GM19395 (cell line): ENCODE measurements at regions not wholly inside any gene's neighbourhood (a gene's known extent, or its start where the extent isn't known, plus 50 kb on each side); places are given as distances from the start of the nearest gene placed in this dataset.

Experiments used
- ATAC-seq: cut with Tn5 transposase; IDR thresholded peaks from one replicate; pipeline ENCODE4 v1.9.1; 2021; ENCODE audit warnings: mild to moderate bottlenecking, moderate library complexity; ENCODE audit not compliant: unreplicated experiment

DNA sequence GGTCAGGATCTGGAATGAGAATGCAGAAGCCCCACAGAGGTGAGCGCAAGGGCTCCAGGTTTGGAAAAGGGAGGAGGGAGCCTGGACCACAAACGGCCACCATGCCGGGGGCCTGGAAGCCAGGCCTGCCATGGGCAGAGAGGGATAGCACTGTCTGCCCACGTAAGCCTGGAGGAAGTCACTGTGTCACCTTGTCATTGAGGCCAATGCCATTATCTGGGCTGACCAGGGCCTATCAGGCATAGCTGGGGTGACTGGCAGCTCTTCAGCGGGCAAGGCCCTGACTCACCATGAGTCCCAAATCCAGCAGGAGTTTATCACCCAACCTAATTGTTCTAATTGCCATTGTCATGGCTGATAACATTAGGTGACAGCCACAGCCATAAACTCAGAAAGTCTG lies 84.6 kb downstream of the MATN1 start:
- ATAC-seq: no peak

GRCh38 chr1:30638086-30638485 lies 85.3 kb downstream of the MATN1 start:
- ATAC-seq: no peak

GRCh38 chr1:30637183-30637980 lies 86.0 kb downstream of the MATN1 start:
- ATAC-seq: no peak

DNA sequence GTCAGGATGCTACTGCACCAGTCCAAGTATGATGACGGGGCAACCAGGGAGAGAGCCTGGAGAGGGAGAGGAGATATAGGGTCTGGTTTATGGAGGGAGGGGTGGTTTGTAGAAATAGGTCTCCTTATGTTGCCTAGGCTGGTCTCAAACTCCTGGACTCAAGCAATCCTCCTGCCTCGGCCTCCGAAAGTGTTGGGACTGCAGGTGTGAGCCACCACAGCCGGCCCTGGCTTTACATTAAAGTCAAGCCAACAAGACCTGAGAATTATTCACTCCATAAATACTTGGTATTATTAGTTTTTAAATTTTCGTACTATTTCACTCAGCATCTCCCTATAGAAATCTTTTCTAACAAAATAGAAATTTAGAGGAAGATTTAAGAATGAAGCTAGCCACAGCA lies 86.8 kb downstream of the MATN1 start:
- ATAC-seq: no peak

DNA sequence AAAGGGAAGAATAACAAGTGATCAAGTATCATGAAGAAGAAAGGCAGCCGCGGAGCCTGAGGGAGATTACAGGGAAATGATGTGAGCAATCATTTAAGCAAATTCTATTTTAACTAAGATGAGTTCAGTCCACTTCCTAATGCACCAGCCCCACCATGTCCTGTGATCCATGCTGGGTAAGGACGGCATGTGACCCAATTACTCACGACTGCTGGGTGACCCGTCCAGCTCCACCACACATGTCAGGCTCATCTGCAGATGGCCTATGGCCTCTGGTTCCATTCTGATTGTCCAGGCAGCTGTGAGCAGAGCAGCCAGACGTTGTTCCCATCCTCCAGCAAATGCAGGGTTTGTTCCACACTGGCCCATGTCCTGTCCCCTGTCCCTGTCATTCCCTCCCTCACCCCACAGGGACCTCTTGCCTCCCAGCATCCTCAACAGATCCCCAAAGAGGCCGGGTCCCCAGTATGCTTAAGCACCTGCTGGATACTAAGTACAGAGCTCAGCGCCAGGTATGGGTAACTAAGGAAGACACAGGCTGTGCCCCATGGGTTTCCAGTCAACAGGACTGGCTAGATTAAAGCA lies 87.9 kb downstream of the MATN1 start:
- ATAC-seq: no peak

DNA sequence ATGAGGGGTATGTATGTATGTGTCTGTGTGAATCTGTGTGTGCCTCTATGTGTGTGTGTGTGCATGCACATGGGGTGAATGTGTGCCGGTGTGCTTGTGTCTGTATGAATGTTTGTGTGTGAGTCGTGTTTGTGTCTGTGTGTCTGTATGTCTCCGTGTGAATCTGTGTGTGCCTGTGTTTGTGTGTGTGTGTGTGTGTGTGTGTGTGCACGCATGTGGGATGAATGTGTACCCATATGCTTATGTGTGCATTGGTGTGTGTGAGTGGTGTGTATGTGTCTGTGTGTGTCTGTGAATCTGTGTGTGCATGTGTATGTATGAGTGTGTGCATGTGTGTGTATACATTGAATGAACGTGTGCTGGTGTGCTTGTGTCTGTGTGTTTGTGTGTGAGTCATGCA lies 88.9 kb downstream of the MATN1 start:
- no peak for ATAC-seq

DNA sequence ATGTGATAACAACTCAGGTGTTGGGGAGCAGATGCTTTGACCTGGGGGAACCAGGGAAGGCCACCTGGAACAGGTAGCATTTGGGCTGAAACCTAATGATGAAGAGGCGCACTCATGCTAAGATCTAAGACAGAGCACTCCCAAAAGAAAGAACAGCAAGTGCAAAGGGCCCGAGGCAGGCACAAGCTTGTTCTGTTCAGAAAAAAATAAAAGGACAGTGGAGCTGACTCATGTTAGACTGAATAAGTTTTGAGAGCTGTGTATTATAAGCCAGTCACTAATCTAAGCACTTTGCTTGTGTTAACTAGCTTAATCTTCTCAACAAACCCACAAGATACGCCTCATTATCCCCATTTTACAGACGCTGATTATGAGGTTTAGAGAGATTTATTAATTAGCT lies 90.1 kb downstream of the MATN1 start:
- no peak for ATAC-seq

DNA sequence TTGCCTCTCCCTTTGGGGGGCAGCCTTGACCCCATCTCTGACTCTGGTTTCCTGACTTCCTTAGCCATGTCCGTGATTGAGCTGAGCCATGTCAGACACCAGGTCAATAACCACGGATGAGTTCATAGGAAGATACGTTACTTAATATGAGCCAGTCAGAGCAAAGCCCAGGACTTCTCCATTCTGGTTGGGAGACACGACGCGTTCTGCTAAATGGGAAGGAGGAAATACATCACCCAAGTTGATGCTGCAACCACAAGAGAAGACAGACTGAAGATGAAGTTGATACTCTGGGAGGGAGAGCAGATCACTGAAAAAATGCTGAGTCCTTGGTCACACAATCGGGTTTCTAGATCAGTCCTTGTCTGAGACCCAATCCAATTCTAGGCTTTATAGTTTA lies 90.9 kb downstream of the MATN1 start:
- ATAC-seq: no peak

DNA sequence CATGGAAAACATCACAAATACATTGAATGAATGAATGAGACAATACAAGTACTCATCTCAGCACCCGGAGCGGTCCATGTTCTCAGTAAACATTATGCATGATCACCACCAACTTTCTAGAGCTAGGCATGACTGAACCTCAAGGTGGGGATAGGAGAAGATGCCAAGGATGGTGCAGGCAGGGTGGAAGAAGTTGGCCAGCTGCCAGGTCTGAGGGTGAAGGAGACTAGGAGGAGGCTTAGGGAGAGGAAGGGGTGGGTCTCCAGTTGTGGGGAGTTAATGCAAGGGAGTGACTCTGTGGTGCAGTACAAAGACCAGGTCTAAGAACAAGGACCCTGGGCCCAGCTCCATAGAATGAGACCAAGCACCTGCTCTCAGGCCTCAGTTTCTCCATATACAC lies 91.7 kb downstream of the MATN1 start:
- no peak for ATAC-seq

DNA sequence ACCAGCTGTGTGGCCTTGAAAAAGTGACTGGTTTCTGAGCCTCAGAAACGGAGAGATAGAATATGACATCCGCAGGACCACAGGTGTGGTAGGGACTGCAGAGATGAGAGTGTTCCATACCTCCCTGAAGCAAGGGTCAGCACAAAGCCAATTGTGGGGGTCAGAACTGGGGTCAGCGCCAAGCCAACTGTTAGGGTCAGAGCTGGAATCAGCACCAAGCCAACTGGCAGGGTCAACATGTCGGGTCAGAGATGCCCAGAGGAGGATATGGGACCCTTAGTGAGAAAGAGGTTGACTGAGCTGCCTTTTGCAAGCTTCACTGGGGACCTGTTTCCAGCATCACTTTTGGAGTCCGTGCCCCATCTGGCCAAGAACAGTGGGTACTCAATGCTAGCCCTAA lies 93.9 kb downstream of the MATN1 start:
- ATAC-seq: no peak

- ATAC-seq: no peak
These were observed 95.4 kb downstream of the MATN1 start for GRCh38 chr1:30627994-30628393.

- ATAC-seq: no peak
These were observed 96.2 kb downstream of the MATN1 start for GRCh38 chr1:30627206-30627605.

DNA sequence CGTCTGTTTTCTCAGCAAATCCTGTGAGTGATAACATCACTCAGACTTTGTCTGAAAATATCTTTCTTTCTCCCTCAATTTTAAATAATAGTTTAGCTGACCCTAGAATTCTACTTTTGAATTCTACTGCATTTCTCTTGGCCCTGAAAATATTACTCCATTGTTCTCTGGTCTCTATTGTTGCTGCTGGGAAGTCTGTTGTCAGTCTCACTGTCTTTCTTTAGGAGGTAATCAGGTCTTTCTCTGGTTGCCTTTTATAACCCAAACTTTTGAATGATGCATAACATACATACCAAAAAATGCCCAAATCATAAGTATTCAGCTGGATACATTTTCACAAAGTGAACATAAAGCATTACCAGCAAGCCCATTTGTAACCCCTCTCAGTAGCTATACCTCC lies 100.0 kb downstream of the MATN1 start:
- ATAC-seq: no peak

DNA sequence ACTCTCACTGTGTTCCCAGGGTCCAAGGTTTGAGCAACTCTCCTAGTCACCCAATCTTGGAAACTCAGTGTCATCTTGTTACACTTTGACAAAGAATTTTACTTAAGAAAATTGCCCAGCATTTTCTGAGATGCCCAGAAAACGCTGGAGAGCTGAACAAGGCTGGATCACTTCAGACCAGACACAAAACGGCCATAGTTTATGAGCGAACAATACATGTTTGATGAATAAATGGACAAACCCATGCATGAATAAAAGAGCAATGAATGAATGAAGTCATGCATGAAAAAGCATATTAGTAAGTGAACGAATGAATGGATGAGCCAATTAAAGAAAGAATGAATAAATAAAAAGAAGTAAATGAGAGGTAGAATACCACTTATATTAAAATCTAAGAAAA lies 103.8 kb downstream of the MATN1 start:
- no peak for ATAC-seq

- no peak for ATAC-seq
These were observed 105.0 kb downstream of the MATN1 start for GRCh38 chr1:30618335-30618747.

GRCh38 chr1:30616759-30617158 lies 106.6 kb downstream of the MATN1 start:
- ATAC-seq: no peak

- no peak for ATAC-seq
These were observed 107.4 kb downstream of the MATN1 start for GRCh38 chr1:30615816-30616590.

DNA sequence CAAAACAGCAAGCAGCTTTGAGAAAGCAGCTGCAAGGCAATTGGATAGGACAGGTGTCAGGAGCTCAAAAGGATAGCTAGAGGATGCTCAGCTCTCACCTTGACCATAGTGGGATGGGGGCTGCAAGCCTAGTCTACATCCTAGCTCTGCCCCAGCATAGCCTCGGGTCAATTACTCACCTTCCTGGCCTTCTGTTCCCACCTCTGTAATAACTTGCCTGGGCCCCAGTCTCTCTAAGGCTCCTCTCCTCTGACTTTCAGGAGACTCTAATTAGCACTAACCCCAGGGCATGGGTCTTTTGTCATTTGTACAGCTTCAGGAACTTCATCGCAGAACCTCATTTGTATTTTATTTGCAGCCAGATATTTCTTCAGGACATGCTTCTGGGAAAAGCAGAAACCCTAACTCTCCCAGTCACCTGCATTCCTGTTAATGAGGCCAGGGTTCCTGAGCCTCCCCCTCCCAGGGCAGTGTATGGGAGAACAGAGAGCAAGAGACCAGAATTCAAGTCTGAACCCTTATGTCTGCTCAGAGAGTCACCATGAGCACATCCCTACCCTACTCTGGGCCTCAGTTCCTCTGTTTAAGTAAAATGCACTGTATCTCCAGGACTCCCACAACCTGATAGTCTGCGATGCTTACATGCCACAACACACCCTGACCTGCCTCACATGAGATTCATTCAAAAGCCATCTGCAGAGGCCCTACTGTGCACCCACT lies 108.1 kb downstream of the MATN1 start:
- no peak for ATAC-seq

DNA sequence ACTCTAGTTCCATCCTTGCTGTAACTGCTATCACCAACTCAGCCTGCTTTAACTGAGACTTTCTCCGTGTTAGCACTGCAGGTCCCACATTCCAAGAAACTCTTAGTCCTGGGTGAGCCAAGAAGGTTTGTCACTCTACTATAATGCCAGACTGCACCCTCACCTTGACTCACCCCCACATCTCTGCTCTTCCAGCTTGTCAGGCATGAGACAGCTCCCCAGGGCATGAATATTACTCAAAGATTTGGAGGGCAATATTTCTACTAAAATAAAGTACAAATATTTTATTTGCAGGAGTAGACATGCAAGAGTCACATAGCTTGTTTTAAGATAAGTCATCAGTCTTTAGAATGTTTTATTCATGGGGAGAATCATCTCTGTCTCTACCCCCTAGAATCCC lies 110.2 kb downstream of the MATN1 start:
- no peak for ATAC-seq

- no peak for ATAC-seq
These were observed 110.8 kb downstream of the MATN1 start for GRCh38 chr1:30612536-30613065.

DNA sequence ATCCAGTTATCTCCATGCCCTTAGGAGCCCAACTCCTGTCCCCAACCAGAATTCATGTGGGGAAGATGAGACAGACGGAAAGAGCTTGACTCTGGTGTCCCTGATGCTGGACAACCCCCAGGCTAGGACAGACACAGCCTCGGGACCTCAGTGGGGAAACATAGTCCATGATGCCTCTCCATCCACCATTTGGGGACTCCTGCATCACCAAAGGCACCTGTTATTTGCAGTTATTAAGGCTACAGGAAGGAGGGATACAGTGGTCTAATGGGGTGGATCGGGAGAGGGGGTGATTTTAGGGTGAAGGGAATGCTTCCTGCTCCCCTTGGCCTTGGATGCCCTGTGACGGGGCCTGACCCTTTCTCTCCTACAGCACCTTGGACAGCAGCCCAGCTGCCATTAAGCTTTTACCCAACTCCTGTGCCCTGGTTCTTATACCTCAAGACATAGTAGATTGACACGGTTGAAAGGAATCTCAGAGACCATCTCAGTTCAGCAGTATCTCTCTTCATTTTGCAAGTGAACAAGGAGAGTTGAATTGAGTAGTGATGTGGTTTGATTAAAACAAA lies 111.6 kb downstream of the MATN1 start:
- ATAC-seq: no peak
